HAP-1 (cell line): ENCODE measurements at regions not wholly inside any gene's neighbourhood (a gene's known extent, or its start where the extent isn't known, plus 50 kb on each side); places are given as distances from the start of the nearest gene placed in this dataset.
"Not testable (repeated sequence)": the region's sequence is repeated elsewhere in the genome, so short reads cannot be mapped to it uniquely, and the experiment has no call there.

Source experiments
- DNase-seq, 2 experiments: peaks; one replicate each; pipeline ENCODE4 v3.0.0-alpha.2; 2016 to 2020; ENCODE audit warnings: low spot score in 2 of 2
- H3K27me3 ChIP-seq: fragments of 250-450 bp; sonication (Bioruptor Pico); 2 replicates; pipeline ENCODE4 v1.5.1; 2020; ENCODE audit warnings: low read depth, mild to moderate bottlenecking, moderate library complexity
- H3K36me3 ChIP-seq: fragments of 250-450 bp; sonication (Bioruptor Pico); replicated peaks from 2 replicates; pipeline ENCODE4 v1.5.1; 2020; ENCODE audit warnings: mild to moderate bottlenecking
- H3K4me1 ChIP-seq: fragments of 250-450 bp; sonication (Bioruptor Pico); 2 replicates; pipeline ENCODE4 v1.5.1; 2020; ENCODE audit warnings: mild to moderate bottlenecking
- H3K4me3 ChIP-seq: fragments of 250-450 bp; sonication (Bioruptor Pico); 2 replicates; pipeline ENCODE4 v1.5.1; 2020; ENCODE audit warnings: mild to moderate bottlenecking, moderate library complexity
- H3K9me3 ChIP-seq: fragments of 250-450 bp; sonication (Bioruptor Pico); 2 replicates; pipeline ENCODE4 v1.5.1; 2020; ENCODE audit warnings: mild to moderate bottlenecking, moderate library complexity
- in situ Hi-C: fragments of 300-500 bp; cut with MboI; formaldehyde crosslinking; loops from 3 replicates; pipeline ENCODE4 v1.14.3; 2020; ENCODE audit warnings: low sequenced_read_pairs, inconsistent platforms, mixed read lengths

DNA sequence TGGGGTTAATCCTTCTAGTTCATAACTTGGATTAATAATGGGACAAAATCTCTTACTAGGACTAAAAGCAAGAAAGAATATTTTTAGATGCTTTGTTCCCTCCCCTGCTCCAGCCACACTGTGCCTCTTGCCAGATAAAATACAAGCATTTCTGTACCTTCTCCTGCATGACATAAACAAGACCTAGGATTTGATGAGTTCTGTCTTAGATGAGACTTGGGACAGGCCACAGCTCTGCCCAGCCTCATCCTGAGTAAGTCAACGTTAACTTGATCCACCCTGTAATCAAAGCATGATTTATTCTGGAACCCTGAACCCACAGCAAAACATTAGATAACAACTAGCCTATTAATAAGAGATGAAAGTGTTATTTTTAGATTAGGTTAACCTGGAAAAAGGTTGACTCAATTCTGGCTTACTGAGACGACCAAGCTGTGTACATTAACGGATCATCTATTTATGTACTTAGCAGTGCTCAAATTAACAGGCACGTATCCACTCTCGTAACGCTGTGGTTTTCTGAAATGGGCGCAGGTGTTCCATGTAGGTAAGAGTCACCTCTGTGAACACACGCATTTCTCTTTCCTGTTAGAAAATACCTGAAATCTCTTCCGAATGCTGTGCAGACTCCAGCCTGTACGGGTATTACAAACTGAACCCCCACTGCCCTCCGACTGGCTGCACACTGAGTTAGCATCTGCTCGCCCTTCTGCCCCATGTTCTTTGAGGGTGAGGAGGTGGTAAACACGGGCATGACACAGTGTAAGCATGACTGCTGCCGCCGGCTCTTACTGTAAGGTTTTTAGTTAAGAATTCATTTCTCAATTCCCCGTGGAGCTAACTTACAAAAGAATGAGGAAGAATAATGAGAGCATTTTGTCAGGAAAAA, 132.1 kb upstream of the FOXQ1 start:
- Histone ChIP-seq H3K9me3 (no peaks in the 10 kb centered on the region), H3K4me3 (no peak overlapping the region), H3K27me3 (0 out of 2 replicates have a peak, but pooled peaks cover 2% of the 10 kb centered on the region), H3K4me1 (no peaks in the 10 kb centered on the region), H3K36me3 (no peaks in the 10 kb centered on the region)
- in situ Hi-C loops = no loop called here
- no peak for DNase-seq

DNA sequence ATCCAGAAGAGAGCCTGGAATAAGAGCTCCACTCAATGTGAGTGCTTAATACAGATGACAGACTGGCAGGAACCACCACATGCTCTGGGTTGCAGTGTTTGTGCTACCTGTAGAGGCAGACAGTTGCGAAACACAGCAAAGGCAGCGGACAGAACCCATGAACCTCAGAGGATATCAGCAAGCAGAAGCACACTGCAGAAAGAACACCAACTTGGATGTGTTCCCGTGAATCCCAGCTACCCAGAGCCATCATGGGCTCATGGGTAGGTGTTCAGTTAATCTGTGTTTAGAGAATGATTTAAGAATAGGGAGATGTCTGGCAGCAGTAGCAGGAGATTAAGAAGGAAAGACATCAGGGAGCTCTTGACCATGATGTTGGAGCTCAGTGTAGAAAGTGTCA, 133.3 kb upstream of the FOXQ1 start:
- 0 out of 2 replicates have a peak, but pooled peaks cover 2% of the 10 kb centered on the region for H3K27me3 ChIP-seq
- no peak overlapping the region for H3K4me3 ChIP-seq
- no peaks in the 10 kb centered on the region for H3K36me3 ChIP-seq
- no peak for DNase-seq
- no peaks in the 10 kb centered on the region for H3K9me3 ChIP-seq
- no peaks in the 10 kb centered on the region for H3K4me1 ChIP-seq
- in situ Hi-C loops = no loop called here

DNA sequence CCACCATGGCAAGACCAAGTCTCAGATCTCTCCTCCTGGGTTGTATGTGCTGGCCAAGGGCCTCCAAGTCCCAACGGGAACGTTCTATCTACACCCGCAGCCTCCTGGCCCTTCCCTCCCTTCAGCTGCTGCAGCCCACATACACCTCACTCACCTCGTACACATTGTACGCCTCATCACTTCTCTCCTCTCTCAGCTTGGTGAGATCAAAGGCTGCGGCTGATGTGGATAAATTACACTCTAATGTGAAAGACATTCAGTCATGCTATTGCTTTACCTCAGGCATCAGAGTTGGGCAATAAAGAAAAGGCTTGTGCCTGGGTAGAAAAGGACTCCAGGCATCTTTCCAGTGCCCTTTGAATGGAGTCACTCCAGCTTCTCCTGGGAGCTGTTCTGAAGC, 135.3 kb upstream of the FOXQ1 start:
- Histone ChIP-seq H3K4me3 (no peak overlapping the region), H3K27me3 (no peaks in the 10 kb centered on the region), H3K36me3 (no peaks in the 10 kb centered on the region), H3K4me1 (no peaks in the 10 kb centered on the region), H3K9me3 (no peaks in the 10 kb centered on the region)
- no peak for DNase-seq
- in situ Hi-C loops = no loop called here

DNA sequence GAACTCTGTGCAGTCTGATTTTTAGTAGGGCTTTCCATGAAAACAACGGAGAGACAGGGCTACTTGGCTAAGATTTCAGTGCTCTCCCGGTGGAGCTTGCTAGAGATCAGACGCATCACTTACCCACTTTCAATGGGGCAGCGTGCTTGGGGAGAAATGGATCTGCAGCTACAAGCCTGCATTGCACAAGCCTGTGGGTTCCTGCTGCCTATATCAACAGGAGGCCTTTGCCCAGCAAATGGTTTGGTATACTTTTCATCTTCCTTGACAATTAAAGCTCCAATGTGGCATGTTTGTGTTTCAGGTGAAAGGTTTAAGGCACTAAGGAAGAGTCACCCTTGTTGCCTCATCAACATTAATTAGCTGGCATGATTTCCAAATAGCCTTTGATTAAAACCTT, 136.0 kb upstream of the FOXQ1 start:
- Histone ChIP-seq H3K4me1 (no peaks in the 10 kb centered on the region), H3K36me3 (no peaks in the 10 kb centered on the region), H3K27me3 (no peaks in the 10 kb centered on the region), H3K9me3 (no peaks in the 10 kb centered on the region), H3K4me3 (no peak overlapping the region)
- in situ Hi-C loops = no loop called here
- no peak for DNase-seq

DNA sequence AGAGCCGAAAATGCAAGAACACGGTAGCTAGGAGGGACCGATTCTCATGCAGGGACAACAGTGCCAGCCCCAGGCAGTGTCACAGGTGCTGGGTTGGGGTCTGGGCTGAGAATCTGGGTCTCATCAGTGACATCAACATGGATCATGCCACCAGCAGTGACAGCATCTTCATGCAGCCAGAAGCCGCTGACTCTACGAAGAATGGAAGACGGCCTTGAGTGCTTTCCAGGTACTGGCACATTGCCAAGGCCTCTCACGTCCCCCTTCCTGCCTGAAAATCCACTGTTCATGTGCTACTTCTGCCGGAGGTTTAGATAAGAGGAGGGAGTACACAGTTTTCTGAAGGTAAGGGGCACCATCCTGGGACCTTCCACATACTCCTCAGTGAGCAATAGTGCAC, 141.1 kb upstream of the FOXQ1 start:
- DNase-seq = peak in 1 of 2 experiments; percentile 12
- H3K36me3 ChIP-seq = no peaks in the 10 kb centered on the region
- H3K9me3 ChIP-seq = no peaks in the 10 kb centered on the region
- no peak overlapping the region for H3K4me3 ChIP-seq
- H3K27me3 ChIP-seq = no peaks in the 10 kb centered on the region
- H3K4me1 ChIP-seq = no peaks in the 10 kb centered on the region
- in situ Hi-C loops = no loop called here

DNA sequence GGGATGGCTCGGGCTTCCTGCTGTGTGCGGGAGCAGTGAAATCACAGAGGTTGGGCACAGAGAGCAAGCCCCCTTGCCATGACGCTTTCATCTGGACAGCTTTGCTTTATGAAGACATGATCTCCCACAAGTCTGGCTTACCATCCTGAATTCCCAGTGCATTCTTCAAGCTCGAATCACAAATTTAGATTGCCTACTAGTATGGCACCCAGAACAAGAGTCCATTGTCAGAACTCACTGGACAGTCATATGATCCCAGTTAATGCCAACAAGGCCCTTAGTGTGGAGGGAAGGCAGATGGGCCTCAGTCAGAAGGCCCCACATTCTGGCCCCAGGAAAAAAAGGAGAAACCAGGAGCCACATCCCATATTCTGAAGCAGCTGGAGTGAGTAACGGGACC, 147.3 kb upstream of the FOXQ1 start:
- no peak overlapping the region for H3K4me3 ChIP-seq
- no peaks in the 10 kb centered on the region for H3K4me1 ChIP-seq
- no peaks in the 10 kb centered on the region for H3K36me3 ChIP-seq
- no peak for DNase-seq
- in situ Hi-C loops = no loop called here
- H3K27me3 ChIP-seq = no peaks in the 10 kb centered on the region
- no peaks in the 10 kb centered on the region for H3K9me3 ChIP-seq

DNA sequence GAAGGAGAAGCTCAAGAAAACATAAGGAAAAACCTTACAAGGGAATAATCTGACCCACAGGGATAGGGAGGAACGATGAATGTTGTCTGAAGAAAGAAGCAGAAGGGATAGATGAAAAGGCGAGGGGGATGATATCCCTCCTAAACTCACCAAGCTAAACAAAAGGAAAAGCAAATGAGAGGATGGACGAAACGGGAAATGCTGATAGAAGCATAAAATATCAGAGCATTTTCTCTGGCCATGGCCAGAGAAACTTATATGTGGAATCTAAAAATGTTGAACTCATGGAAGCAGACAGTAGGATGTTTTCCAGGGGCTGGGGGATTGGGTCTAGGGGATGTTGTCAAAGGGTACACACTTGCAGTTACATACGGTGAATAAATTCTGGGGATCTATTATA, 148.4 kb upstream of the FOXQ1 start:
- Histone ChIP-seq H3K27me3 (no peaks in the 10 kb centered on the region), H3K36me3 (no peaks in the 10 kb centered on the region), H3K4me1 (no peaks in the 10 kb centered on the region), H3K9me3 (no peaks in the 10 kb centered on the region), H3K4me3 (no peak overlapping the region)
- in situ Hi-C loops = no loop called here
- DNase-seq = no peak

DNA sequence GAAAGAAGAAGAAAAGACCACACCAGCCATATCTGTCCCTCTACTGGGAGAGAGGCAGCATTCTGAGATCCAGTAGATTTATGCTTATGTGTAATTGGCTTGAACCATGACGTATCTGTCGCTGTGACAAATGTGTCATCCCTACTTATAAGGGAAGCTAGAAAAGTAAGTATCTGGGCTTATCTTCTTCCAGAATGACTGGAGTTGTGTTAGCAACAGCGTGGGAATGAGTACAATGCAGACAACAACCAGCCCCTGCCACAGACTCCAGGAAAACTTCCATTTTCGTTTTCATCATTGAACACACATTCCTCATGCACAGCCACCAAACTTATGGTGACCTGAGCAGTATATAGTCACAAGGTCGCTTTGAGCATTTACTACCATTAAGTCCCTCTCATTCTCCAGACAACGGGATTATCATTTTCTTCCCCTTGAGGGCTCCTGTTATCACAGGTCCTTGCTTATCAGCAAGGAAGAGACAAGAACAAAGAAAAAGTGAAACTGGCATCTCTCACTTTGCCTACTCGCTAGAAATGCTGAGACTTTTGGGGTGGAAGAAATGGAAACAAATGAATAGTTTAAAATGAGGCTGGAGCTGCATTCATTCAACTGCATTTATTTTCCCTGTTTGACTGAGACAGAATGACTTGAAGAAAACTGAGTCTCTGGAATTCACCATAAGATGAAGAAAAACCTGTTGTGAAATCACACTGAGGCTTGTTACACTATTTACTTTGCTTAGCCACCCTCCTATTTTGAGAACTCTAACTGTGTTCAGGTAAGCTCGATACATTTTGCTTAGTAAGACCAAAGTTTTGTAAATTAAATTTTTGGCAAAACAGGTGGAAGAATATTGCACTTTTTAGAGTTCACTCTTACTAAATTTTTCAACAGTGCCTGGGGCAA, 149.3 kb upstream of the FOXQ1 start:
- in situ Hi-C loops = no loop called here
- Histone ChIP-seq H3K4me1 (no peaks in the 10 kb centered on the region), H3K27me3 (no peaks in the 10 kb centered on the region), H3K4me3 (no peak overlapping the region), H3K36me3 (no peaks in the 10 kb centered on the region), H3K9me3 (no peaks in the 10 kb centered on the region)
- no peak for DNase-seq

DNA sequence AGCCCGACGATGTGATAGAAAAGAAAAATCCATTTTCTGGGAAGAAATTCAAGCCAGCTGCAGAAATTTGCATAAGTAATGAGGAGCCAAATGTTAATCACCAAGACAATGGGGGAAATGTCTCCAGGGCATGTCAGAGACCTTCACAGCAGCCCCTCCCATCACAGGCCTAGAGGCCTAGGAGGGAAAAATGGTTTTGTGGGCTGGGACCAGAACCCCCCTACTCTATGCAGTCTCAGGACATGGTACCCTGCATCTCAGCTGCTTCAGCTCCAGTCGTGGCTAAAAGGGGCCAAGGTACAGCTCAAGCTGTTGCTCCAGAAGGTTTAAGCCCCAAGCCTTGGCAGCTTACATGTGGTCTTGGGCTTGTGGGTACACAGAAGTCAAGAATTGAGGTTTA, 155.5 kb upstream of the FOXQ1 start:
- not testable (repeated sequence) for H3K27me3 ChIP-seq

DNA sequence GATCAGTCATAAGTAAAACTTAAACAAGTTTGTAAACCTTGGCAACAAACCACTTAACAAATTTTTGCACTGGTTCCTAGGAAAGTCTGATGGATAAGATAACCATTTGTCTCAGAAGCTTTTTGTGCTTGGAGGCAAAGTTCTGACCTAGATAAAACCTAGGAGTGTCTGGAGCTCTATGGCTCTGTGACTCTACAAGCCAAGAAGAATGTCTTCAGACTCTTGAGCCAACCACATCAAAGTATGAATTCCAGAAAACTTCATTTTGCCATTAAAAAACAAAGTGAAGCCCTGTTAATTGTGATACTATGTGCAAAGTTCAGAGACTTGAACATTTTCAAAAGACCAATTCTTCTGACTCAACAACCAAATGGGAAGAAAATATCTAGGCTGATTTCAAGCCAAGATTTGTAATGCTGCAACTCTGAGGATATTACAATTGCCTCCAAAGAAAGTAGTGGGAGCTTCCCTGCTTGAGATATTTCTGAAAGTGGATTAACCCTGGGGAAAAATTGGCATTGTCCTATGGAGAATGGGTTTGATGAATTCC, 158.1 kb upstream of the FOXQ1 start:
- in situ Hi-C loops = no loop called here
- Histone ChIP-seq H3K4me3 (no peak overlapping the region), H3K27me3 (no peaks in the 10 kb centered on the region), H3K36me3 (no peaks in the 10 kb centered on the region), H3K4me1 (no peaks in the 10 kb centered on the region), H3K9me3 (no peaks in the 10 kb centered on the region)
- no peak for DNase-seq

More for the DNA sequence above, 155.5 kb upstream of the FOXQ1 start:
- H3K4me3 ChIP-seq, in situ Hi-C loops, H3K4me1 ChIP-seq, H3K36me3 ChIP-seq, H3K9me3 ChIP-seq, DNase-seq: not testable (repeated sequence)

DNA sequence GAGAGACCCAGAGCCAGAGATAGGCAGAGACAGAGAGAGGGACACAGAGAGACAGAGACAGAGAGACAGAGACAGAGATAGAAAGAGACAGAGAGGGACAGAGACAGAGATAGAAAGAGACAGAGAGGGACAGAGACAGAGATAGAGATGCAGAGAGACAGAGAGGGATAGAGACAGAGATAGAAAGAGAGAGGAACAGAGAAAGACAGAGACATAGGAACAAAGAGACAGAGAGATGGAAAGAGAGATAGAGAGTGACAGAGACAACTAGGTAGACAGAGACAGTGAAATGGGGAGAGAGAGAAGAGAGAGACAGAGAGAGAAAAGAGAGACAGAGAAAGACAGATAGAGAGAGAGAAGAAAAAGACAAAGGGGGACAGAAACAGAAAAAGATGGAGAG, 165.4 kb upstream of the FOXQ1 start:
- DNase-seq = no peak
- no peak overlapping the region for H3K4me3 ChIP-seq
- in situ Hi-C loops = no loop called here
- H3K4me1 ChIP-seq = no peaks in the 10 kb centered on the region
- no peaks in the 10 kb centered on the region for H3K36me3 ChIP-seq
- no peaks in the 10 kb centered on the region for H3K27me3 ChIP-seq
- no peaks in the 10 kb centered on the region for H3K9me3 ChIP-seq

DNA sequence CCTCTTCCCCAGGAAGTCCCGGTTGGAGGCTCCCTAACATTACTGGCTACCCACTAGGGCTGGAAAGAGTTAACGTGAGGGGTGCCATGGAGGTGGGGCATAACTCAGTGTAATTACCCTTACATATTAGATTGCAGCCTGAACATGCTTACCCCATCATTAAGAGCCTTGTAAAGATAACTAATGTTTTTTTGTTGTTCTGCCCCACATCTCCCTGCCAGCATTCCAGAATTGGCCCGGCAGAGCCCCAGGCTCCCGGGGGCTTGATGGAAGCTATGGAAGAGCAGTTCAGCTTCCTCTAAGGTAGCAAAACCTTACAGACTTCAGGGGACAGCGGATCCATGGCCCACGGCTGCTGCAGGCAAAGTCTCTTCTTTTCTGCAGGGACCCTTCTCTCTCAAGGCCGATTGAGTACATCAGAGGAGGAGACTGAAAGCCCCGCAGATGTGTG, 166.1 kb upstream of the FOXQ1 start:
- DNase-seq = no peak
- Histone ChIP-seq H3K9me3 (no peaks in the 10 kb centered on the region), H3K4me3 (no peak overlapping the region), H3K4me1 (no peaks in the 10 kb centered on the region), H3K36me3 (no peaks in the 10 kb centered on the region), H3K27me3 (no peaks in the 10 kb centered on the region)
- in situ Hi-C loops = no loop called here

DNA sequence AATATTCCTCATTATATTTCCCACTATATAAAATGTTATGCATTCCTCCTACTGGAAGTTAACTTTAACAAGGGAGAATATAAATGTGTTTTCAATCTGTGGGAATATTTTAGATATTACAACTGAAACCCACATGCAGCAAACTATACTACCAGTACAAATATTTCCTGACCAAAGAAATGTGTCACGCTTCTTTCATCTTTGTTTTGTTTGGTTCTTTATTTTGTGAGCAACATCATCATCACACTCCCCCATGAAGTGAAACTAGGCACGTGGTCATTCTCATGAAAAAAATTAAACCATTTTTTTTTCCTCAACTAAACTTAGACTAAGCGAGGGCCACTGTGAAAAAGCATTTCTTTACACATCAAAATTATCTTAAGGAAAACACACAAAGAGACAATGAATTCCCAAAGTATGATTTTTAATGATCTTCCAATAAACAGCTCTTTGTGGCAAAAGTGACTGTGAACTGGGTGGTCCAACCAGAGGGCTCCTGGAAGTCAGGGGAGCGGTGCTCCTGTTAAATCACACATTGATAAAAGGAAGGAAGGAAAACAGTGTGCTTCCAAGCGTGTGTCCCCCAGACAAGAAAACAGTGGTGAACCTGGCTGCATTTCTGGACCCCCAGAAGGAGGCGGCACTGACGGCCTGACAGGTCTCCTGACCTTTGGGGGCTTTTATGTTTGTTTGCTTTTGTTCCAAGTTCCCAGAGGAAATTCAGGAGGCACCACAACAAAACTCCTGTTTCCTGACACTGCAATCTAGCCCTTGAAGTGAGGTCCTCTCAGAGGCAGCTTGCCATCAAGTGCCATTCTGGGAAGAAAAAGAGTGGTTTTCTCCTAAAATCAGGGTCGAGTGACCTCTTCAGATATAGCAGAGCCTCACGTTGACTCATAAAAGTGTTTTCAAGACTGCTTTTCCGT, 166.8 kb upstream of the FOXQ1 start:
- H3K36me3 ChIP-seq = no peaks in the 10 kb centered on the region
- in situ Hi-C loops = no loop called here
- H3K4me3 ChIP-seq = no peak overlapping the region
- H3K27me3 ChIP-seq = no peaks in the 10 kb centered on the region
- DNase-seq = no peak
- H3K4me1 ChIP-seq = no peaks in the 10 kb centered on the region
- no peaks in the 10 kb centered on the region for H3K9me3 ChIP-seq
